ENCODE measurements at regions not wholly inside any gene's neighbourhood (a gene's known extent, or its start where the extent isn't known, plus 50 kb on each side); places are given as distances from the start of the nearest gene placed in this dataset.
"Not testable (repeated sequence)": the region's sequence is repeated elsewhere in the genome, so short reads cannot be mapped to it uniquely, and the experiment has no call there.

- no peak for DNase-seq
Observed at GRCh38 chr4:154164931-154165839, 326.4 kb downstream of the DCHS2 start.

- no peak for DNase-seq
Observed at GRCh38 chr4:154160519-154161301, 330.9 kb downstream of the DCHS2 start.

- no peak for DNase-seq
Observed at GRCh38 chr4:154158361-154159155, 333.0 kb downstream of the DCHS2 start.

- DNase-seq: no peak
Observed at GRCh38 chr4:154152546-154152945, 339.1 kb downstream of the DCHS2 start.

GRCh38 chr4:154149236-154149635, 342.4 kb downstream of the DCHS2 start:
- not testable (repeated sequence) for DNase-seq

GRCh38 chr4:154143720-154144119, 347.9 kb downstream of the DCHS2 start:
- no peak for DNase-seq

- no peak for DNase-seq
Observed at GRCh38 chr4:154142664-154143063, 348.9 kb downstream of the DCHS2 start.

GRCh38 chr4:154140869-154141268, 350.7 kb downstream of the DCHS2 start:
- no peak for DNase-seq

- DNase-seq: no peak
Observed at GRCh38 chr4:154137320-154137905, 348.5 kb upstream of the SFRP2 start.

- no peak for DNase-seq
Observed at GRCh38 chr4:154135576-154135975, 346.7 kb upstream of the SFRP2 start.

GRCh38 chr4:154132406-154132805, 343.5 kb upstream of the SFRP2 start:
- DNase-seq: no peak

GRCh38 chr4:154126276-154126675, 337.4 kb upstream of the SFRP2 start:
- DNase-seq: no peak

GRCh38 chr4:154125340-154125739, 336.5 kb upstream of the SFRP2 start:
- no peak for DNase-seq

- no peak for DNase-seq
Observed at GRCh38 chr4:154124539-154125255, 335.8 kb upstream of the SFRP2 start.

GRCh38 chr4:154123897-154124296, 335.0 kb upstream of the SFRP2 start:
- no peak for DNase-seq

- no peak for DNase-seq
Observed at GRCh38 chr4:154120690-154121345, 331.9 kb upstream of the SFRP2 start.

- no peak for DNase-seq
Observed at GRCh38 chr4:154120006-154120676, 331.3 kb upstream of the SFRP2 start.

- no peak for DNase-seq
Observed at GRCh38 chr4:154119317-154119716, 330.4 kb upstream of the SFRP2 start.

- not testable (repeated sequence) for DNase-seq
Observed at GRCh38 chr4:154117726-154118125, 328.8 kb upstream of the SFRP2 start.

GRCh38 chr4:154107337-154107736, 318.5 kb upstream of the SFRP2 start:
- DNase-seq: no peak
